H9 (cell line): ENCODE measurements at regions not wholly inside any gene's neighbourhood (a gene's known extent, or its start where the extent isn't known, plus 50 kb on each side); places are given as distances from the start of the nearest gene placed in this dataset.

ENCODE experiments used
- DNase-seq: peaks from one replicate; pipeline ENCODE4 v3.0.0-alpha.2; 2017
- H2AFZ ChIP-seq: one replicate; pipeline ENCODE4 v1.6.1; 2013; ENCODE audit warnings: mild to moderate bottlenecking, low read length, control low read depth, moderate library complexity
- H2AK5ac ChIP-seq: 2 replicates; pipeline ENCODE4 v1.6.1; 2013; ENCODE audit warnings: low read length, control low read depth, mixed read lengths; ENCODE audit not compliant: insufficient read length
- H2BK120ac ChIP-seq: one replicate; pipeline ENCODE4 v1.6.1; 2013; ENCODE audit warnings: low read depth, mild to moderate bottlenecking, low read length, control low read depth, inconsistent platforms; ENCODE audit not compliant: poor library complexity, severe bottlenecking
- H2BK12ac ChIP-seq: 2 replicates; pipeline ENCODE4 v1.6.1; 2013; ENCODE audit warnings: low read length, control low read depth, mixed read lengths, low read depth; ENCODE audit not compliant: insufficient read length
- H2BK15ac ChIP-seq: 2 replicates; pipeline ENCODE4 v1.6.1; 2013; ENCODE audit warnings: low read depth, low read length, control low read depth
- H2BK20ac ChIP-seq: one replicate; pipeline ENCODE4 v1.6.1; 2013; ENCODE audit warnings: low read depth, mild to moderate bottlenecking, low read length, control low read depth, inconsistent platforms; ENCODE audit not compliant: poor library complexity, severe bottlenecking
- H2BK5ac ChIP-seq: 2 replicates; pipeline ENCODE4 v1.6.1; 2013; ENCODE audit warnings: low read length, control low read depth, mixed read lengths; ENCODE audit not compliant: insufficient read length
- H3K14ac ChIP-seq: 2 replicates; pipeline ENCODE4 v1.6.1; 2013; ENCODE audit warnings: low read length, control low read depth; ENCODE audit not compliant: insufficient read depth
- H3K18ac ChIP-seq: 2 replicates; pipeline ENCODE4 v1.6.1; 2013; ENCODE audit warnings: low read depth, mild to moderate bottlenecking, mixed read lengths, low read length, control low read depth; ENCODE audit not compliant: insufficient read length
- H3K23ac ChIP-seq: 2 replicates; pipeline ENCODE4 v1.6.1; 2013; ENCODE audit warnings: low read length, control low read depth, mixed read lengths, low read depth; ENCODE audit not compliant: insufficient read length
- H3K23me2 ChIP-seq: 2 replicates; pipeline ENCODE4 v1.6.1; 2013; ENCODE audit warnings: low read depth, mild to moderate bottlenecking, mixed read lengths, low read length, control low read depth; ENCODE audit not compliant: insufficient read length, poor library complexity, severe bottlenecking
- H3K27ac ChIP-seq: 2 replicates; pipeline ENCODE4 v1.5.1; 2013; ENCODE audit warnings: low read length, control low read depth, mixed read lengths, low read depth; ENCODE audit not compliant: insufficient read length
- H3K27me3 ChIP-seq: 2 replicates; pipeline ENCODE4 v1.6.1; 2013; ENCODE audit warnings: low read length, control low read depth, inconsistent platforms; ENCODE audit not compliant: insufficient read depth
- H3K4ac ChIP-seq: 2 replicates; pipeline ENCODE4 v1.6.1; 2013; ENCODE audit warnings: low read depth, mild to moderate bottlenecking, control low read depth, inconsistent platforms, low read length, moderate library complexity
- H3K4me1 ChIP-seq: 2 replicates; pipeline ENCODE4 v1.6.1; 2013; ENCODE audit warnings: low read length, control low read depth, inconsistent platforms; ENCODE audit not compliant: insufficient read depth
- H3K4me2 ChIP-seq: 2 replicates; pipeline ENCODE4 v1.6.1; 2013; ENCODE audit warnings: low read length, control low read depth, mixed read lengths; ENCODE audit not compliant: insufficient read length, insufficient read depth
- H3K56ac ChIP-seq: 2 replicates; pipeline ENCODE4 v1.6.1; 2013; ENCODE audit warnings: low read depth, mild to moderate bottlenecking, mixed read lengths, low read length, control low read depth; ENCODE audit not compliant: insufficient read length
- H3K79me1 ChIP-seq: 2 replicates; pipeline ENCODE4 v1.6.1; 2013; ENCODE audit warnings: low read depth, mild to moderate bottlenecking, moderate library complexity, low read length, control low read depth, inconsistent platforms; ENCODE audit not compliant: insufficient read depth, poor library complexity, severe bottlenecking
- H3K79me2 ChIP-seq: 2 replicates; pipeline ENCODE4 v1.6.1; 2013; ENCODE audit warnings: low read length, control low read depth, inconsistent platforms; ENCODE audit not compliant: insufficient read depth
- H3K9ac ChIP-seq: 2 replicates; pipeline ENCODE4 v1.6.1; 2013; ENCODE audit warnings: low read length, control low read depth, mixed read lengths; ENCODE audit not compliant: insufficient read length; ENCODE audit errors: extremely low read depth
- H3K9me3 ChIP-seq: one replicate; pipeline ENCODE4 v1.6.1; 2013; ENCODE audit warnings: low read depth, low read length, inconsistent platforms; ENCODE audit not compliant: control insufficient read depth
- H3T11ph ChIP-seq: one replicate; pipeline ENCODE4 v1.6.1; 2013; ENCODE audit warnings: mild to moderate bottlenecking, low read length, control low read depth, inconsistent platforms
- H4K20me1 ChIP-seq: one replicate; pipeline ENCODE4 v1.6.1; 2013; ENCODE audit not compliant: control insufficient read depth, insufficient read length, insufficient read depth
- H4K5ac ChIP-seq: 2 replicates; pipeline ENCODE4 v1.6.1; 2013; ENCODE audit warnings: low read depth, mild to moderate bottlenecking, mixed read lengths, low read length, control low read depth; ENCODE audit not compliant: insufficient read length
- H4K8ac ChIP-seq: replicated peaks from 2 replicates; pipeline ENCODE4 v1.6.1; 2013; ENCODE audit warnings: low read length, control low read depth, mixed read lengths, low read depth; ENCODE audit not compliant: insufficient read length
- H4K91ac ChIP-seq: 2 replicates; pipeline ENCODE4 v1.6.1; 2013; ENCODE audit warnings: low read depth, mild to moderate bottlenecking, moderate library complexity, mixed read lengths, low read length, control low read depth; ENCODE audit not compliant: insufficient read length
- H3K27ac Mint-ChIP-seq, 3 experiments: 2 replicates in 2 of 3; 3 replicates in 1 of 3; pipeline ENCODE4 v1.8.0; 2020 to 2021; ENCODE audit warnings: mixed read lengths in 3 of 3, mild to moderate bottlenecking in 1 of 3, moderate library complexity in 1 of 3
- H3K27me3 Mint-ChIP-seq: 2 replicates; pipeline ENCODE4 v1.8.0; 2021; ENCODE audit warnings: low read depth, mild to moderate bottlenecking, moderate library complexity, mixed read lengths
- H3K36me3 Mint-ChIP-seq, 3 experiments: 2 replicates in 2 of 3; 3 replicates in 1 of 3; pipeline ENCODE4 v1.8.0; 2020 to 2021; ENCODE audit warnings: low read depth in 3 of 3, mixed read lengths in 3 of 3; ENCODE audit not compliant: insufficient read depth in 1 of 3
- H3K4me1 Mint-ChIP-seq, 2 experiments: 2 replicates each; pipeline ENCODE4 v1.8.0; 2020; ENCODE audit warnings: mixed read lengths in 2 of 2
- H3K4me3 Mint-ChIP-seq, 2 experiments: 2 replicates in 1 of 2; 3 replicates in 1 of 2; pipeline ENCODE4 v1.8.0; 2020 to 2021; ENCODE audit warnings: mild to moderate bottlenecking in 2 of 2, mixed read lengths in 2 of 2, moderate library complexity in 1 of 2
- H3K9me3 Mint-ChIP-seq, 2 experiments: 2 replicates in 1 of 2; 3 replicates in 1 of 2; pipeline ENCODE4 v1.8.0; 2020; ENCODE audit warnings: mild to moderate bottlenecking in 2 of 2, mixed read lengths in 2 of 2, moderate library complexity in 1 of 2
- WGBS: extraction: QIAGEN DNeasy Blood & Tissue Kit; methylation state at CpG from one replicate; pipeline ENCODE4 v1.1.7; 2013; ENCODE audit warnings: missing lambda C conversion rate, low lambda C conversion rate, mixed read lengths; ENCODE audit not compliant: insufficient read length; ENCODE audit errors: extremely low coverage; 5-methylcytosine and 5-hydroxymethylcytosine counted together
- TF ChIP-seq, protein P1 (sequence below): fragments of 200-600 bp; sonication (generic); conservative IDR thresholded peaks from 3 replicates; pipeline ENCODE4 v1.8.0; 2021; ENCODE audit warnings: antibody characterized with exemption, mild to moderate bottlenecking

DNA sequence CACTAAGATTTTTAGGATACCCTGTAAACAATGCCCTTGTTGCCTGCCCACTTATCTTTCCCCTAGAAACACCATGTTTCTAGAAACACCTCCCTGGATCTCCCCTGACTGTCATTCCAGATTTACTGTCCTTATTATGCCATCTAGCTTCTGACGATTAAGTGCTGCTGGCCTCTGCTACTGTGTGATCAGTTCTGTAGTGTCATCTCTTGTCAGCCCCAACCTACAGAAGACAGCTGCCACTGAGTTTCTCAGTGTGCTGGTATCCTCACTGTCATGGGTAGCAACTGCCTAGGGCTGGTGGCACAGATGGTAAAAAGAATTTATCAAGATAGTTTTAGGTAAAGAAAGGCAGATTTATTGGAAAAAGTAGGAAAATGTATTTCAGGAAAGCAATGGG, 68.7 kb upstream of the WWC2 start:
- H3K4me1 Mint-ChIP-seq, result no peaks in the 10 kb centered on the region
- no CpG with 5 or more reads among the region's 1 CpG for WGBS
- H3K56ac ChIP-seq, result no peak overlapping the region
- H3K27ac Mint-ChIP-seq, result no peak overlapping the region
- H3K4me3 Mint-ChIP-seq, result no peak overlapping the region
- H3K9ac ChIP-seq, result no peak overlapping the region
- H3K36me3 Mint-ChIP-seq, result no peaks in the 10 kb centered on the region
- H3K27me3 Mint-ChIP-seq, result peaks cover 2% of the 10 kb centered on the region
- H3K23me2 ChIP-seq, result no peaks in the 10 kb centered on the region
- H2AK5ac ChIP-seq, result no peak overlapping the region
- no peak overlapping the region for H2BK5ac ChIP-seq
- no peak overlapping the region for H2AFZ ChIP-seq
- no peak overlapping the region for H4K8ac ChIP-seq
- no peak overlapping the region for H4K91ac ChIP-seq
- no peaks in the 10 kb centered on the region; the same call in 1 of the 2 replicates for H3K79me2 ChIP-seq
- H3K4ac ChIP-seq, result no peak overlapping the region
- TF ChIP-seq, protein P1, sequence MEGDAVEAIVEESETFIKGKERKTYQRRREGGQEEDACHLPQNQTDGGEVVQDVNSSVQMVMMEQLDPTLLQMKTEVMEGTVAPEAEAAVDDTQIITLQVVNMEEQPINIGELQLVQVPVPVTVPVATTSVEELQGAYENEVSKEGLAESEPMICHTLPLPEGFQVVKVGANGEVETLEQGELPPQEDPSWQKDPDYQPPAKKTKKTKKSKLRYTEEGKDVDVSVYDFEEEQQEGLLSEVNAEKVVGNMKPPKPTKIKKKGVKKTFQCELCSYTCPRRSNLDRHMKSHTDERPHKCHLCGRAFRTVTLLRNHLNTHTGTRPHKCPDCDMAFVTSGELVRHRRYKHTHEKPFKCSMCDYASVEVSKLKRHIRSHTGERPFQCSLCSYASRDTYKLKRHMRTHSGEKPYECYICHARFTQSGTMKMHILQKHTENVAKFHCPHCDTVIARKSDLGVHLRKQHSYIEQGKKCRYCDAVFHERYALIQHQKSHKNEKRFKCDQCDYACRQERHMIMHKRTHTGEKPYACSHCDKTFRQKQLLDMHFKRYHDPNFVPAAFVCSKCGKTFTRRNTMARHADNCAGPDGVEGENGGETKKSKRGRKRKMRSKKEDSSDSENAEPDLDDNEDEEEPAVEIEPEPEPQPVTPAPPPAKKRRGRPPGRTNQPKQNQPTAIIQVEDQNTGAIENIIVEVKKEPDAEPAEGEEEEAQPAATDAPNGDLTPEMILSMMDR, result no peak
- no peaks in the 10 kb centered on the region for H3K9me3 Mint-ChIP-seq
- H3K23ac ChIP-seq, result no peak overlapping the region
- no peak overlapping the region for H3K18ac ChIP-seq
- H2BK120ac ChIP-seq, result no peak overlapping the region
- H3K9me3 ChIP-seq, result no peaks in the 10 kb centered on the region
- no peak overlapping the region for H2BK15ac ChIP-seq
- H3T11ph ChIP-seq, result no peak overlapping the region
- no peak overlapping the region for H2BK20ac ChIP-seq
- no peaks in the 10 kb centered on the region for H4K20me1 ChIP-seq
- no peak overlapping the region for H3K14ac ChIP-seq
- no peak overlapping the region for H4K5ac ChIP-seq
- no peak overlapping the region for H3K4me2 ChIP-seq
- H3K79me1 ChIP-seq, result no peaks in the 10 kb centered on the region
- no peaks in the 10 kb centered on the region for H3K4me1 ChIP-seq
- no peaks in the 10 kb centered on the region for H3K27me3 ChIP-seq
- no peak overlapping the region for H2BK12ac ChIP-seq
- no peak for DNase-seq
- no peak overlapping the region for H3K27ac ChIP-seq
